DOHH2 (cell line): ENCODE measurements at regions not wholly inside any gene's neighbourhood (a gene's known extent, or its start where the extent isn't known, plus 50 kb on each side); places are given as distances from the start of the nearest gene placed in this dataset.

Experiments
- EZH2phosphoT487 ChIP-seq: fragments of 200-600 bp; sonication (generic); IDR thresholded peaks from 2 replicates; pipeline ENCODE4 v1.6.1; 2017; ENCODE audit warnings: borderline replicate concordance, mild to moderate bottlenecking, antibody characterized with exemption, low read length, moderate library complexity, mixed read lengths
- TF ChIP-seq, protein P1 (sequence below): fragments of 200-600 bp; sonication (generic); IDR thresholded peaks from one replicate; pipeline ENCODE4 v1.5.1; 2014; ENCODE audit warnings: antibody characterized with exemption, mild to moderate bottlenecking, low read depth, low read length; ENCODE audit not compliant: poor library complexity, severe bottlenecking

DNA sequence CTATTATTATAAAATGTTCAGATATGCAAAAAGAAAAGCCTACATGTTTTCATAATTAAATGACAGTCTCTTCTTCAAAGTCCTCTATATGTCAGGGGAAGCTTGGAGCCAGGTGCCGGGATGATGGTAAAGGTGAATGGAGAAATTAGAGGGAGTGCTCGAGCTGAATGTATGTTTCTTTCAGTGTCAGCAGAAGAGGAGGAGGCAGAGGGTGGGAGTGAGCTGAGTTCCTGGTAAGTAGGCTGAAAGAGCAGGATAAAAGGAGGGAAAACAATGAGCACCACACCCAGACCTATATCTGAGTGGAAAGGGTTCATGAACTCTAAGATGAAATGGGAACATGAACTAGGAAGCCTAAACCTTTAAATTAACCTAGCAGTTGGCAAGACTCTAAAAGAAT lies 307.6 kb upstream of the NBEA start:
- TF ChIP-seq, protein P1, sequence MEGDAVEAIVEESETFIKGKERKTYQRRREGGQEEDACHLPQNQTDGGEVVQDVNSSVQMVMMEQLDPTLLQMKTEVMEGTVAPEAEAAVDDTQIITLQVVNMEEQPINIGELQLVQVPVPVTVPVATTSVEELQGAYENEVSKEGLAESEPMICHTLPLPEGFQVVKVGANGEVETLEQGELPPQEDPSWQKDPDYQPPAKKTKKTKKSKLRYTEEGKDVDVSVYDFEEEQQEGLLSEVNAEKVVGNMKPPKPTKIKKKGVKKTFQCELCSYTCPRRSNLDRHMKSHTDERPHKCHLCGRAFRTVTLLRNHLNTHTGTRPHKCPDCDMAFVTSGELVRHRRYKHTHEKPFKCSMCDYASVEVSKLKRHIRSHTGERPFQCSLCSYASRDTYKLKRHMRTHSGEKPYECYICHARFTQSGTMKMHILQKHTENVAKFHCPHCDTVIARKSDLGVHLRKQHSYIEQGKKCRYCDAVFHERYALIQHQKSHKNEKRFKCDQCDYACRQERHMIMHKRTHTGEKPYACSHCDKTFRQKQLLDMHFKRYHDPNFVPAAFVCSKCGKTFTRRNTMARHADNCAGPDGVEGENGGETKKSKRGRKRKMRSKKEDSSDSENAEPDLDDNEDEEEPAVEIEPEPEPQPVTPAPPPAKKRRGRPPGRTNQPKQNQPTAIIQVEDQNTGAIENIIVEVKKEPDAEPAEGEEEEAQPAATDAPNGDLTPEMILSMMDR = no peak
- TF ChIP-seq EZH2phosphoT487 = no peak
